T47D (cell line): ENCODE measurements at regions not wholly inside any gene's neighbourhood (a gene's known extent, or its start where the extent isn't known, plus 50 kb on each side); places are given as distances from the start of the nearest gene placed in this dataset.

Experiments used
- DNase-seq, 2 experiments: peaks; one replicate each; pipeline versions ENCODE4 v3.0.0 to v3.0.0-alpha.2; 2011 to 2012; ENCODE audit warnings: low read depth in 1 of 2, low spot score in 1 of 2
- JUND ChIP-seq: IDR thresholded peaks from 2 replicates; pipeline ENCODE4 v1.6.1; 2012; ENCODE audit warnings: low read depth
- in situ Hi-C: cut with HindIII; loops from 2 replicates; pipeline ENCODE4 v1.10.0; 2016; ENCODE audit warnings: low sequenced_read_pairs, low pct_unique_long_range_greater_than_20kb

DNA sequence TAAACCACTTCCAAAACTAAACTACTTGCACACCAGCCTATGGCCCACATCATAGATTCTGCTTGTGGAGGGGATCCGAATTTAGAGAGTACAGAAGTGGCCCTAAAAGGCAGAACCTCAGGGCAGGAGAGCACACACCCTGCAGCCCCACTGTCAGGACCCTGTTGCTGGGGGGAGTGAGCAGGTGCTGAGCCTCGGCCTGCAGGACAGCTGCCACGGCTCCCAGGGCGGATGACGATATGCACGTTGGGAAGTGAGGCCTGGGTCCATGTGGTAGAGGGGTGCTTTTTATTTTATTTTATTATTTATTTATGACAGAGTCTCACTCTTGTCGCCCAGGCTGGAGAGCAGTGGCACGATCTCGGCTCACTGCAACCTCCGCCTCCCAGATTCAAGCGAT, 73.5 kb downstream of the TNFAIP2 start:
- no peak for TF ChIP-seq JUND
- DNase-seq, result no peak
- in situ Hi-C loops, result no loop called here

GRCh38 chr14:103198131-103199105, 75.2 kb downstream of the TNFAIP2 start:
- in situ Hi-C loops, result no loop called here
- DNase-seq, result peak in 1 of 2 experiments; percentile 42
- no peak for TF ChIP-seq JUND

GRCh38 chr14:103199124-103199523, 75.9 kb downstream of the TNFAIP2 start:
- no peak for TF ChIP-seq JUND
- in situ Hi-C loops, result no loop called here
- DNase-seq, result no peak

- in situ Hi-C loops, result no loop called here
- TF ChIP-seq JUND, result no peak
- DNase-seq, result no peak
Observed at GRCh38 chr14:103201801-103202200, 78.5 kb downstream of the TNFAIP2 start.

DNA sequence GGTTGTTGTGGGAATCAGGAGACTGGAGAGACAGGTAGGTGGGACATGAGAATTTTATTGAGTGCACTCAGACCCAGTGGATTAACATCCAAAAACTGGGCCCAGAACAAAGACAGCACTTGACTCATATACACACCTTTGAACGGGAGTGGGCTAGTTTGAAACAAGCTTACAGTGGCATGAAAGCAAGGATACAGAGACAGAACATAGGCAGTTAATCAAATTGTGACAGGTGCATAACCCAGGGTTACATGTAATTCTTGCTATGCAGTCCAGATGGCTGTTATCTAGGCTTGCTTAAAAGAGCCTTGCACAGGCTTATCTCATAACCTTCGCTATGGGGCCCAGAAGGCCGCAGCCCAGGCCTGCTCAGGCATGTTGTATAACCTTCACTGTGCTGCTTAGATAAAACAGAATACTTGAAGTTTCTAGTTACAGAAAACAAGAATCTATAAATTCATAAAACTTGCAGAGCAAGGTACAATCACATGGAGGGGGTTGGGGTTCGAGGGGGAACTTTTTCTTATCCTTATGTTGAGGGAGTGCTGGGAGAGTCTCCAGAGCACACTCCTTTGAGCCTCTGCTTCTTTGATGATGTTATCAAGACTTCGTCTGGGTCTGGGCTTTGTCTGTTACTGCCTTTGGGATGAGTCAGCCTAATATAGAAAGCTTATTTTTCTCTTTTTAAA, 81.7 kb downstream of the TNFAIP2 start:
- peak in 1 of 2 experiments; percentile 34 for DNase-seq
- TF ChIP-seq JUND, result no peak

DNA sequence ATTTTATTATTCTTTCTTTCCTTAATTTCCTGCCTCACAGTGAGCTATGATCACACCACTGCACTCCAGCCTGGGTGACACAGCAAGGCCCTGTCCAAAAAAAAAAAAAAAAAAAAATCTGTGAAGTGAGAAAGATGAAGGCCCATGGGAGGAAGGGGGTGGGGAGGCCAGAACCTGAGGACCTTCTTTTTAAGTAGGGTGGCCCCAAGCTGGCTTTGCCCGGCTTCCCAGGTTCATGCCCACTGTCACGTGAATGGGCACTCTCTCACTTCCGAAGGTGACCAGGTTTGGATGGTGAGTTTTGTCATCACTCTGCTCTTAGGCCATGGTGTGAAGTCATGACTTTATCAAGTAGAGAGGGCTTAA, 82.3 kb downstream of the TNFAIP2 start:
- TF ChIP-seq JUND, result no peak
- in situ Hi-C loops, result no loop called here
- no peak for DNase-seq

More for the DNA sequence above, 81.7 kb downstream of the TNFAIP2 start:
- in situ Hi-C loops, result no loop called here

GRCh38 chr14:103206023-103206481, 82.8 kb downstream of the TNFAIP2 start:
- peak in 1 of 2 experiments; percentile 9 for DNase-seq
- TF ChIP-seq JUND, result no peak
- in situ Hi-C loops, result no loop called here

GRCh38 chr14:103206836-103207387, 83.7 kb downstream of the TNFAIP2 start:
- no peak for TF ChIP-seq JUND
- in situ Hi-C loops, result no loop called here
- peak; percentile 54 to 87 for DNase-seq

- no peak for TF ChIP-seq JUND
- in situ Hi-C loops, result no loop called here
- DNase-seq, result peak in 1 of 2 experiments; percentile 61
Observed at GRCh38 chr14:103207388-103208072, 84.3 kb downstream of the TNFAIP2 start.

- no peak for DNase-seq
- in situ Hi-C loops, result no loop called here
- TF ChIP-seq JUND, result no peak
Observed at GRCh38 chr14:103209054-103209453, 85.8 kb downstream of the TNFAIP2 start.

DNA sequence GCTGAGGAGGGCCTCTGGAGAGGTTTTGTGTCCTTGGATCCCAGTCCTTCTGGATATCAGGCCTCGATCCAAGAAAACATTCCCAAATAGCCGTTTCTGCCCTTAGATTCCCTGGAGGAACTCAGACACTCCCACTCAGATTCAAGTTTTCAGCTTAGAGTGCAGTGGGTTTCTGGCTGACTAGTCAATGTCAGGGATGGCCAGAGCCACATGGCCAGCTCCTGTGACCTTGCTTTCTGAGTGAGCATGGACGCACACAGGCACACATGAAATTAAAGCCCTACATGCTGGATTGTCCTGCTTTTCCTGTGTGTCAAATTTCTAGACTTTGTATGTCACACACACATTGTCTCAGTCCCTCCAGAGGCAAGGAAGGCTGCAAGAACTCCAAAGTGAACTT, 86.2 kb downstream of the TNFAIP2 start:
- peak in 1 of 2 experiments; percentile 34 for DNase-seq
- TF ChIP-seq JUND, result no peak
- in situ Hi-C loops, result no loop called here

GRCh38 chr14:103213331-103213730, 90.1 kb downstream of the TNFAIP2 start:
- in situ Hi-C loops, result no loop called here
- TF ChIP-seq JUND, result no peak

DNA sequence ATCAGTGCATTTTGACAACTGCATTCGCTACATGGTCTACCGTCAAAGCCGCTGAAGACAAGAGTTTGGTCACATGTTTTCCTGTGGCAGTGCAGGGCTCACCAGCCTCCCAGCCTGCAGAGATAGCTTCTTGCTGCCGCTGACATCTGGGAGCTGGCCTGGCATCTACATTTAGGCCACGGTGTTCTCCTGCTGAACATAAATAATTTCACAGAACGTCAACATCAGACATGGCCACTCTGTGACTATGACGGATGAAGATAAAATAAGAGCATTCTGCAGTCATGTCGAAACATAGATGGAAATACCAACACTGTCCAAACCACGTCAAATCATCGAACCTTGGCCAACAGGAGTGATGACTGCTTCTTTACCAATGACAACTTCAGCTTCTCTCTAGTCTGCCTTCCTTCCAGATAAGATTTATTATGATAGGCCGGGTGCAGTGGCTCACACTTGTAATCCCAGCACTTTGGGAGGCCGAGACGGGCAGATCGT, 91.2 kb downstream of the TNFAIP2 start:
- in situ Hi-C loops, result no loop called here
- TF ChIP-seq JUND, result no peak
- no peak for DNase-seq

More at GRCh38 chr14:103213331-103213730, 90.1 kb downstream of the TNFAIP2 start:
- no peak for DNase-seq
